Stomach (tissue), 8 donors: ENCODE measurements at regions not wholly inside any gene's neighbourhood (a gene's known extent, or its start where the extent isn't known, plus 50 kb on each side); places are given as distances from the start of the nearest gene placed in this dataset.

Source experiments
- DNase-seq, 2 donors: peaks; one replicate each; pipeline versions ENCODE4 v3.0.0 to v3.0.0-alpha.2; 2013 to 2019
- H3K27ac ChIP-seq, 5 donors: fragments of 200-600 bp in 4 of 5; sonication (generic) in 4 of 5; one replicate each; pipeline ENCODE4 v1.5.1; 2013 to 2019; ENCODE audit warnings: mild to moderate bottlenecking in 1 of 5, moderate library complexity in 1 of 5
- H3K27me3 ChIP-seq, 3 donors: fragments of 200-600 bp; sonication (generic); one replicate each; pipeline ENCODE4 v1.5.1; 2017 to 2019; ENCODE audit warnings: mixed run types in 1 of 3
- H3K36me3 ChIP-seq, 4 donors: fragments of 200-600 bp; sonication (generic); 1 replicate in 3 of 4; 2 replicates in 1 of 4; pipeline ENCODE4 v1.5.1; 2016 to 2019
- H3K4me1 ChIP-seq, 4 donors: fragments of 200-600 bp; sonication (generic); one replicate each; pipeline ENCODE4 v1.5.1; 2016 to 2019
- H3K4me3 ChIP-seq, 4 donors: fragments of 200-600 bp; sonication (generic) in 3 of 4; one replicate each; pipeline ENCODE4 v1.5.1; 2016 to 2019; ENCODE audit warnings: mild to moderate bottlenecking in 1 of 4
- H3K9me3 ChIP-seq, 4 donors: fragments of 200-600 bp; sonication (generic); one replicate each; pipeline ENCODE4 v1.5.1; 2016 to 2019
- CTCF ChIP-seq, 7 experiments: fragments of 450-650 bp in 4 of 7; fragments of 200-600 bp in 3 of 7; sonication (generic) in 3 of 7; IDR thresholded peaks; one replicate each; pipeline ENCODE4 v1.5.1; 2016 to 2019; ENCODE audit warnings: antibody characterized with exemption in 7 of 7, control low read depth in 2 of 7, mild to moderate bottlenecking in 1 of 7
- EP300 ChIP-seq: sonication (generic); formaldehyde crosslinking; IDR thresholded peaks from one replicate; pipeline ENCODE4 v1.6.1; 2017; ENCODE audit warnings: antibody characterized with exemption
- POLR2A ChIP-seq, 4 donors: fragments of 450-650 bp; IDR thresholded peaks; one replicate each; pipeline ENCODE4 v1.6.1; 2016; ENCODE audit warnings: antibody characterized with exemption in 4 of 4, control low read depth in 2 of 4, mild to moderate bottlenecking in 1 of 4, moderate library complexity in 1 of 4
- POLR2AphosphoS5 ChIP-seq, 3 donors: sonication (generic); formaldehyde crosslinking; IDR thresholded peaks; one replicate each; pipeline ENCODE4 v1.6.1; 2016; ENCODE audit warnings: antibody characterized with exemption in 3 of 3
- WGBS, 5 donors: extraction: QIAGEN DNeasy Blood & Tissue Kit in 3 of 5; methylation state at CpG; one replicate each; pipeline versions ENCODE4 v1.1.5 to v1.1.7; 2013 to 2018; 5-methylcytosine and 5-hydroxymethylcytosine counted together
- intact Hi-C: fragments of 100-400 bp; cut with DNase I; formaldehyde crosslinking; loops from one replicate; pipeline ENCODE4 v1.15.1; 2023; ENCODE audit warnings: low total_unique reads
- donor health status: healthy with polysubstance abuse.
- donor health status: Bipolar disorder and iron deficiency.
- donor health status: healthy.

GRCh38 chr9:25613709-25614108 lies 64.5 kb downstream of the TUSC1 start:
- DNase-seq, result no peak
- 53 to 60% (median 56%) methylated on average over 3 of the region's 3 CpGs for WGBS, 5 donors
- Histone ChIP-seq H3K9me3 (no peaks in the 10 kb centered on the region), H3K4me3 (no peak overlapping the region), H3K27me3 (no peaks in the 10 kb centered on the region), H3K4me1 (no peaks in the 10 kb centered on the region), H3K36me3 (no peaks in the 10 kb centered on the region), H3K27ac (no peak overlapping the region)
- no peak for TF ChIP-seq CTCF (IDR thresholded peaks at IDR 0.05)
- no peak for TF ChIP-seq POLR2A (IDR thresholded peaks at IDR 0.05)
- TF ChIP-seq EP300, result no peak
- no peak for TF ChIP-seq POLR2AphosphoS5 (IDR thresholded peaks at IDR 0.05)
- intact Hi-C loops, result no loop called here

- Histone ChIP-seq H3K36me3 (no peaks in the 10 kb centered on the region), H3K4me1 (peaks cover 0 to 19% (median 5%) of the 10 kb centered on the region in 4 donors), H3K9me3 (no peaks in the 10 kb centered on the region), H3K27ac (no peak overlapping the region), H3K27me3 (no peaks in the 10 kb centered on the region), H3K4me3 (no peak overlapping the region)
- TF ChIP-seq EP300 (no peak), POLR2AphosphoS5 (IDR thresholded peaks at IDR 0.05) (no peak), POLR2A (IDR thresholded peaks at IDR 0.05) (no peak), CTCF (IDR thresholded peaks at IDR 0.05) (no peak)
- DNase-seq, result no peak
- intact Hi-C loops, result no loop called here
Measured at GRCh38 chr9:25603106-25603505, 75.1 kb downstream of the TUSC1 start.

GRCh38 chr9:25602400-25603044 lies 75.7 kb downstream of the TUSC1 start:
- peaks cover 0 to 19% (median 5%) of the 10 kb centered on the region in 4 donors for H3K4me1 ChIP-seq
- no peaks in the 10 kb centered on the region for H3K36me3 ChIP-seq
- DNase-seq, result peak in 1 of 2 donors; percentile 81
- WGBS, 5 donors, result 23 to 49% (median 31%) methylated on average over 6 of the region's 6 CpGs
- H3K9me3 ChIP-seq, result no peaks in the 10 kb centered on the region
- peak in 1 of 3 donors; percentile 45 for TF ChIP-seq POLR2AphosphoS5 (IDR thresholded peaks at IDR 0.05)
- no peak for TF ChIP-seq CTCF (IDR thresholded peaks at IDR 0.05)
- peak overlapping the region in 2 of 5 donors; percentile 15 to 57 for H3K27ac ChIP-seq
- intact Hi-C loops, result no loop called here
- H3K27me3 ChIP-seq, result no peaks in the 10 kb centered on the region
- no peak overlapping the region for H3K4me3 ChIP-seq

GRCh38 chr9:25600501-25600900 lies 77.7 kb downstream of the TUSC1 start:
- H3K36me3 ChIP-seq, result no peaks in the 10 kb centered on the region
- H3K9me3 ChIP-seq, result peaks cover 0 to 6% (median 0%) of the 10 kb centered on the region in 4 donors
- intact Hi-C loops, result no loop called here
- peaks cover 0 to 19% (median 5%) of the 10 kb centered on the region in 4 donors for H3K4me1 ChIP-seq
- no peak for TF ChIP-seq EP300
- no peak for TF ChIP-seq CTCF (IDR thresholded peaks at IDR 0.05)
- TF ChIP-seq POLR2A (IDR thresholded peaks at IDR 0.05), result no peak
- TF ChIP-seq POLR2AphosphoS5 (IDR thresholded peaks at IDR 0.05), result no peak
- H3K27me3 ChIP-seq, result no peaks in the 10 kb centered on the region
- H3K27ac ChIP-seq, result no peak overlapping the region
- no peak overlapping the region for H3K4me3 ChIP-seq
- 69 to 88% (median 78%) methylated on average over 1 of the region's 1 CpG for WGBS, 5 donors
- DNase-seq, result no peak
